ENCODE measurements at regions not wholly inside any gene's neighbourhood (a gene's known extent, or its start where the extent isn't known, plus 50 kb on each side); places are given as distances from the start of the nearest gene placed in this dataset.

GRCh38 chr2:144582651-144583380 is 62.9 kb upstream of the ZEB2 start:
- Histone ChIP-seq H3K27me3 (replicated peaks) (no peaks in the 10 kb centered on the region), H3K27ac (no peak overlapping the region), H3K36me3 (replicated peaks) (no peaks in the 10 kb centered on the region), H3K4me3 (ENCODE audit: low read depth, low read length) (no peak overlapping the region)
- no peak for DNase-seq
- in situ Hi-C loops (cut with HindIII; ENCODE audit: low pct_ligation_motif_present, low sequenced_read_pairs), result no loop called here
- no peak for TF ChIP-seq CTCF (IDR thresholded peaks at IDR 0.05; ENCODE audit: low read depth, low read length, missing control alignments)

DNA sequence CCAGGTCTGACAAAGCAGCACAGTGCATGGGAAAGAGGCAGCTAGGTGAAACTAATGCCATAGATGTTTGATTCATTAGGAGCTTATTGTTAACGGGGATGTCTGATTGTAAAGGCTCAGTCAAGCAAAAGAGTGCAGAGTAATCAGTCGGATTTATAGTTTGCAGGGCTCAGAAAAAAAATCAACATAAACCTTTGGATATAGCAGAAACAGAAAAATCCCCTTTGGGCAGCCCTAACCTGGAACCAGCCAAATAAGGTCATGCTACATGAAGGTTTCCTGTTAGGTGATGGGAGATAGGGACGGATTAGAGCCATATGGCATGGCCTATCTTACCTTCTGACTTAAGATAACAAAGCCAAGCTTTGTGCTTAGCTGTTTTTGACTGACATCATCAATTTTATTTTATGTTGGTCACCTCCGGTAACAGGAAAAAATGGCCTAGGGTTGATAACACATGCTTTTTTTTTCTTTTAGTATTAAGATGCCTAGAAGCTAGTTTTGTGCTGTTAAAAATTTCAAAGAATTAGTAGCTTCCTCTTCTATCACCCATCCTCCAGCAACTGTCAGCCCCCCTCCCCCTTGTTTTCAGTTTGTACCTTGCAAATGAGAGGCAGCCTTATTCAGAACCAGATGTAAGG is 60.7 kb upstream of the ZEB2 start:
- in situ Hi-C loops (cut with HindIII; ENCODE audit: low pct_ligation_motif_present, low sequenced_read_pairs), result no loop called here
- H3K27me3 ChIP-seq (replicated peaks), result no peaks in the 10 kb centered on the region
- H3K36me3 ChIP-seq (replicated peaks), result no peaks in the 10 kb centered on the region
- no peak for DNase-seq
- H3K27ac ChIP-seq, result no peak overlapping the region
- H3K4me3 ChIP-seq (ENCODE audit: low read depth, low read length), result no peak overlapping the region
- TF ChIP-seq CTCF (IDR thresholded peaks at IDR 0.05; ENCODE audit: low read depth, low read length, missing control alignments), result no peak

GRCh38 chr2:144579556-144579955 is 59.6 kb upstream of the ZEB2 start:
- TF ChIP-seq CTCF (IDR thresholded peaks at IDR 0.05; ENCODE audit: low read depth, low read length, missing control alignments), result no peak
- Histone ChIP-seq H3K4me3 (ENCODE audit: low read depth, low read length) (no peak overlapping the region), H3K36me3 (replicated peaks) (no peaks in the 10 kb centered on the region), H3K27ac (no peak overlapping the region), H3K27me3 (replicated peaks) (no peaks in the 10 kb centered on the region)
- DNase-seq, result no peak
- in situ Hi-C loops (cut with HindIII; ENCODE audit: low pct_ligation_motif_present, low sequenced_read_pairs), result no loop called here

DNA sequence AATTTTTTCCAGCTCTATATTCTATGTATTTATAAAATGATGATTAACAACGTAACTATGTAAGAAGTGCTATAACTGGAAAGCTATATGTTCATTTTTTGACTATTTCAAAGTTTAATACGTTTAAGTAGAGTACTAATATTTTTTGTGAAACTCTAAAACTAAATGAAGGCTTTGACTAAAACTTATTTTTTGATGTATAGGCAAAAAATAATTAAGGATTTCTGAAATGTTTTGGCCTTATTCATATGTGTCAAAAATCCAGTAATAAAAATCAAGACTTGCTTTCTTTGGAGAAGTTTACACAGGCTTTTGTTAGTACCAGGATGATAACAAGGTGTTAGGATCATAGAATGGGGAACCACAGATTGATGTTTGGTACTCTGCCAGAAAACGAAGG is 58.2 kb upstream of the ZEB2 start:
- H3K36me3 ChIP-seq (replicated peaks), result no peaks in the 10 kb centered on the region
- H3K27ac ChIP-seq, result no peak overlapping the region
- in situ Hi-C loops (cut with HindIII; ENCODE audit: low pct_ligation_motif_present, low sequenced_read_pairs), result no loop called here
- TF ChIP-seq CTCF (IDR thresholded peaks at IDR 0.05; ENCODE audit: low read depth, low read length, missing control alignments), result no peak
- no peaks in the 10 kb centered on the region for H3K27me3 ChIP-seq (replicated peaks)
- H3K4me3 ChIP-seq (ENCODE audit: low read depth, low read length), result no peak overlapping the region
- DNase-seq, result no peak

DNA sequence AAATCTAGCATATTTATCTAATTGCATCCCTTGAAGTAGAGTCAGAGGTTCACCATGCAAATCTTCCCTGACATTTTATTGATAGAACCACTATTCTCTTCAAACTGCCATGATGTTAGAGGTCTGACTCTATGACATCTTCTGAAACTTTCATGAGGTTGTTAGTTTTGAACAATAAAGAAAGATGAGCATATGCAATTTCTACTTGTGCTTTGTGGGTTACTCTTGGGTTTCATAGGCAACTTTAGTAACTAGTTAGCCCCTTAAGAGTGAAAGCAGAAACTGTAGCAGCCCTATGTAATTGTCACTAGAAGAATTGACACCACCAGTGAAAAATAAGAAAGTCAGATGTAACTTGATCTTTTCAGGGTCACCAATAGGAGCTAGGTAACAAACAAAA is 53.1 kb upstream of the ZEB2 start:
- H3K27me3 ChIP-seq (replicated peaks), result no peaks in the 10 kb centered on the region
- in situ Hi-C loops (cut with HindIII; ENCODE audit: low pct_ligation_motif_present, low sequenced_read_pairs), result no loop called here
- H3K36me3 ChIP-seq (replicated peaks), result no peaks in the 10 kb centered on the region
- TF ChIP-seq CTCF (IDR thresholded peaks at IDR 0.05; ENCODE audit: low read depth, low read length, missing control alignments), result no peak
- DNase-seq, result no peak
- no peak overlapping the region for H3K27ac ChIP-seq
- H3K4me3 ChIP-seq (ENCODE audit: low read depth, low read length), result no peak overlapping the region
